Esophagus muscularis mucosa (tissue), 3 donors: ENCODE measurements at regions not wholly inside any gene's neighbourhood (a gene's known extent, or its start where the extent isn't known, plus 50 kb on each side); places are given as distances from the start of the nearest gene placed in this dataset.

ENCODE experiments used
- POLR2A ChIP-seq: fragments of 450-650 bp; IDR thresholded peaks from one replicate; pipeline ENCODE4 v1.6.1; 2017; ENCODE audit warnings: antibody characterized with exemption, moderate library complexity, mild to moderate bottlenecking, low read depth
- POLR2AphosphoS5 ChIP-seq, 2 donors: sonication (generic); formaldehyde crosslinking; IDR thresholded peaks; one replicate each; pipeline ENCODE4 v1.6.1; 2017; ENCODE audit warnings: antibody characterized with exemption in 2 of 2
- TF ChIP-seq, protein P1 (sequence below), 3 experiments: fragments of 200-600 bp in 2 of 3; fragments of 450-650 bp in 1 of 3; sonication (generic) in 2 of 3; IDR thresholded peaks; one replicate each; pipeline ENCODE4 v1.5.1; 2017 to 2019; ENCODE audit warnings: antibody characterized with exemption in 3 of 3, mild to moderate bottlenecking in 2 of 3, moderate library complexity in 1 of 3

DNA sequence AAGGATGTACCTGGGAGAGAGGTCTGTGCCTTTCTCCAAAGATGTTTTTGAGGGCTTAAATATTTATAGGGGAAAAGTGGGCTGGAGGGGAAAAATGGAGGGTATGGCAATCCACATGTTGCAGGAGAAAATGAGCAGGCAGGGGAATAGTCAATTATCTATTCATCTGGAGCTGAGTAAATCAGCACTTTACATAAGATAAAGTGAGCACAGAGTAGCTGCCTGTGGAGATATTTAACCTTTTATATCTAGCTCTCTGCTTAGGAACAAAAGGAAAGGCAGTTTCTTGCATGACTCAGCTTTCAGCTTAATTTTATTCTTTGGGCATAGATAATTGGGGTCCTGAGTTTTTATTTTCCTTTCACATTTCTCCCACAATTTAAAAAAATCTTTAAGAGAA is 93.6 kb upstream of the NPY2R start:
- TF ChIP-seq POLR2A, result no peak
- TF ChIP-seq, protein P1, sequence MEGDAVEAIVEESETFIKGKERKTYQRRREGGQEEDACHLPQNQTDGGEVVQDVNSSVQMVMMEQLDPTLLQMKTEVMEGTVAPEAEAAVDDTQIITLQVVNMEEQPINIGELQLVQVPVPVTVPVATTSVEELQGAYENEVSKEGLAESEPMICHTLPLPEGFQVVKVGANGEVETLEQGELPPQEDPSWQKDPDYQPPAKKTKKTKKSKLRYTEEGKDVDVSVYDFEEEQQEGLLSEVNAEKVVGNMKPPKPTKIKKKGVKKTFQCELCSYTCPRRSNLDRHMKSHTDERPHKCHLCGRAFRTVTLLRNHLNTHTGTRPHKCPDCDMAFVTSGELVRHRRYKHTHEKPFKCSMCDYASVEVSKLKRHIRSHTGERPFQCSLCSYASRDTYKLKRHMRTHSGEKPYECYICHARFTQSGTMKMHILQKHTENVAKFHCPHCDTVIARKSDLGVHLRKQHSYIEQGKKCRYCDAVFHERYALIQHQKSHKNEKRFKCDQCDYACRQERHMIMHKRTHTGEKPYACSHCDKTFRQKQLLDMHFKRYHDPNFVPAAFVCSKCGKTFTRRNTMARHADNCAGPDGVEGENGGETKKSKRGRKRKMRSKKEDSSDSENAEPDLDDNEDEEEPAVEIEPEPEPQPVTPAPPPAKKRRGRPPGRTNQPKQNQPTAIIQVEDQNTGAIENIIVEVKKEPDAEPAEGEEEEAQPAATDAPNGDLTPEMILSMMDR (IDR thresholded peaks at IDR 0.05), result no peak
- TF ChIP-seq POLR2AphosphoS5 (IDR thresholded peaks at IDR 0.05), result no peak
